ENCODE measurements at regions not wholly inside any gene's neighbourhood (a gene's known extent, or its start where the extent isn't known, plus 50 kb on each side); places are given as distances from the start of the nearest gene placed in this dataset.

GRCh38 chr12:125376422-125376821 is 311.2 kb downstream of the AACS start:
- TF ChIP-seq POLR2AphosphoS5 (IDR thresholded peaks at IDR 0.05) (no peak), POLR2A (IDR thresholded peaks at IDR 0.05) (no peak), CTCF (IDR thresholded peaks at IDR 0.05) (no peak)
- DNase-seq (ENCODE audit: low spot score), result no peak
- Histone ChIP-seq H3K4me3 (no peak overlapping the region), H3K27ac (no peak overlapping the region), H3K4me1 (replicated peaks) (no peaks in the 10 kb centered on the region), H3K36me3 (no peaks in the 10 kb centered on the region), H3K9me3 (no peaks in the 10 kb centered on the region), H3K27me3 (replicated peaks; ENCODE audit: insufficient read depth) (peaks cover 2% of the 10 kb centered on the region)
- intact Hi-C loops (cut with DNase I), result no loop called here
- 63% methylated on average over 6 of the region's 6 CpGs for WGBS

GRCh38 chr12:125377093-125377492 is 311.9 kb downstream of the AACS start:
- TF ChIP-seq POLR2A (IDR thresholded peaks at IDR 0.05) (no peak), POLR2AphosphoS5 (IDR thresholded peaks at IDR 0.05) (no peak), CTCF (IDR thresholded peaks at IDR 0.05) (no peak)
- no peaks in the 10 kb centered on the region for H3K9me3 ChIP-seq
- no peak overlapping the region for H3K4me3 ChIP-seq
- no peak for DNase-seq (ENCODE audit: low spot score)
- H3K27me3 ChIP-seq (replicated peaks; ENCODE audit: insufficient read depth), result peaks cover 2% of the 10 kb centered on the region
- intact Hi-C loops (cut with DNase I), result no loop called here
- no peaks in the 10 kb centered on the region for H3K4me1 ChIP-seq (replicated peaks)
- no peak overlapping the region for H3K27ac ChIP-seq
- H3K36me3 ChIP-seq, result no peaks in the 10 kb centered on the region
- WGBS, result 70% methylated on average over 1 of the region's 1 CpG

GRCh38 chr12:125381373-125381772 is 316.1 kb downstream of the AACS start:
- H3K27me3 ChIP-seq (replicated peaks; ENCODE audit: insufficient read depth), result no peaks in the 10 kb centered on the region
- H3K4me3 ChIP-seq, result no peak overlapping the region
- WGBS, result 76% methylated on average over 4 of the region's 4 CpGs
- DNase-seq (ENCODE audit: low spot score), result no peak
- H3K4me1 ChIP-seq (replicated peaks), result no peaks in the 10 kb centered on the region
- H3K36me3 ChIP-seq, result no peaks in the 10 kb centered on the region
- intact Hi-C loops (cut with DNase I), result no loop called here
- TF ChIP-seq POLR2A (IDR thresholded peaks at IDR 0.05) (no peak), CTCF (IDR thresholded peaks at IDR 0.05) (no peak), POLR2AphosphoS5 (IDR thresholded peaks at IDR 0.05) (no peak)
- H3K9me3 ChIP-seq, result no peaks in the 10 kb centered on the region
- H3K27ac ChIP-seq, result no peak overlapping the region

- no peak for TF ChIP-seq POLR2AphosphoS5 (IDR thresholded peaks at IDR 0.05)
- intact Hi-C loops (cut with DNase I), result no loop called here
- no peaks in the 10 kb centered on the region for H3K36me3 ChIP-seq
- 67% methylated on average over 4 of the region's 4 CpGs for WGBS
- H3K27me3 ChIP-seq (replicated peaks; ENCODE audit: insufficient read depth), result no peaks in the 10 kb centered on the region
- DNase-seq (ENCODE audit: low spot score), result no peak
- H3K27ac ChIP-seq, result no peak overlapping the region
- no peak overlapping the region for H3K4me3 ChIP-seq
- H3K9me3 ChIP-seq, result no peaks in the 10 kb centered on the region
- no peaks in the 10 kb centered on the region for H3K4me1 ChIP-seq (replicated peaks)
These were observed 317.7 kb downstream of the AACS start for GRCh38 chr12:125382926-125383325.

GRCh38 chr12:125386652-125387051 is 321.4 kb downstream of the AACS start:
- H3K9me3 ChIP-seq, result no peaks in the 10 kb centered on the region
- H3K4me3 ChIP-seq, result no peak overlapping the region
- DNase-seq (ENCODE audit: low spot score), result no peak
- H3K27me3 ChIP-seq (replicated peaks; ENCODE audit: insufficient read depth), result no peaks in the 10 kb centered on the region
- no peaks in the 10 kb centered on the region for H3K36me3 ChIP-seq
- intact Hi-C loops (cut with DNase I), result no loop called here
- TF ChIP-seq CTCF (IDR thresholded peaks at IDR 0.05), result no peak
- TF ChIP-seq POLR2AphosphoS5 (IDR thresholded peaks at IDR 0.05), result no peak
- no peak for TF ChIP-seq POLR2A (IDR thresholded peaks at IDR 0.05)
- no peak overlapping the region for H3K27ac ChIP-seq
- WGBS, result 72% methylated on average over 1 of the region's 1 CpG
- H3K4me1 ChIP-seq (replicated peaks), result no peaks in the 10 kb centered on the region

Data from prostate gland (tissue), 2 donors.